HG03469 (cell line): ENCODE measurements at regions not wholly inside any gene's neighbourhood (a gene's known extent, or its start where the extent isn't known, plus 50 kb on each side); places are given as distances from the start of the nearest gene placed in this dataset.
A peak's percentile ranks its signal among the peaks of the same experiment; 100 is the strongest.

Experiments
- ATAC-seq: cut with Tn5 transposase; IDR thresholded peaks from one replicate; pipeline ENCODE4 v1.9.1; 2021; ENCODE audit warnings: mild to moderate bottlenecking, moderate library complexity, moderate number of reproducible peaks; ENCODE audit not compliant: unreplicated experiment

- ATAC-seq, result no peak
These were observed 666.2 kb upstream of the CELF2 start for GRCh38 chr10:10351451-10351850.

GRCh38 chr10:10353326-10353868, 664.3 kb upstream of the CELF2 start:
- no peak for ATAC-seq

- ATAC-seq, result no peak
These were observed 658.4 kb upstream of the CELF2 start for GRCh38 chr10:10359263-10359662.

GRCh38 chr10:10361301-10361885, 656.3 kb upstream of the CELF2 start:
- no peak for ATAC-seq

- no peak for ATAC-seq
These were observed 654.9 kb upstream of the CELF2 start for GRCh38 chr10:10362800-10363199.

GRCh38 chr10:10363217-10363616, 654.5 kb upstream of the CELF2 start:
- ATAC-seq, result no peak

- no peak for ATAC-seq
These were observed 652.8 kb upstream of the CELF2 start for GRCh38 chr10:10364902-10365301.

- ATAC-seq, result no peak
These were observed 652.0 kb upstream of the CELF2 start for GRCh38 chr10:10365676-10366075.

- no peak for ATAC-seq
These were observed 650.8 kb upstream of the CELF2 start for GRCh38 chr10:10366836-10367235.

- ATAC-seq, result no peak
These were observed 650.4 kb upstream of the CELF2 start for GRCh38 chr10:10367264-10367663.

GRCh38 chr10:10368951-10369576, 648.6 kb upstream of the CELF2 start:
- ATAC-seq, result no peak

GRCh38 chr10:10385831-10386230, 631.8 kb upstream of the CELF2 start:
- no peak for ATAC-seq

- no peak for ATAC-seq
These were observed 628.5 kb upstream of the CELF2 start for GRCh38 chr10:10389182-10389581.

- no peak for ATAC-seq
These were observed 625.2 kb upstream of the CELF2 start for GRCh38 chr10:10392511-10392910.

- no peak for ATAC-seq
These were observed 622.6 kb upstream of the CELF2 start for GRCh38 chr10:10394933-10395658.

GRCh38 chr10:10396601-10397000, 621.1 kb upstream of the CELF2 start:
- no peak for ATAC-seq

- ATAC-seq, result no peak
These were observed 619.8 kb upstream of the CELF2 start for GRCh38 chr10:10397906-10398305.

GRCh38 chr10:10403762-10404161, 613.9 kb upstream of the CELF2 start:
- no peak for ATAC-seq

GRCh38 chr10:10417671-10418070, 600.0 kb upstream of the CELF2 start:
- no peak for ATAC-seq

GRCh38 chr10:10418387-10418786, 599.3 kb upstream of the CELF2 start:
- ATAC-seq, result peak; percentile 99

GRCh38 chr10:10421071-10421470, 596.6 kb upstream of the CELF2 start:
- no peak for ATAC-seq
